Tibial artery (tissue), 4 donors: ENCODE measurements at regions not wholly inside any gene's neighbourhood (a gene's known extent, or its start where the extent isn't known, plus 50 kb on each side); places are given as distances from the start of the nearest gene placed in this dataset.
A peak's percentile ranks its signal among the peaks of the same experiment; 100 is the strongest.

Experiments
- DNase-seq, 2 donors: peaks; one replicate each; pipeline ENCODE4 v3.0.0-alpha.2; 2019
- H3K27ac ChIP-seq, 2 donors: fragments of 200-600 bp; sonication (generic) in 1 of 2; 1 replicate in 1 of 2; 2 replicates in 1 of 2; pipeline ENCODE4 v1.5.1; 2018 to 2019; ENCODE audit warnings: mild to moderate bottlenecking in 1 of 2
- H3K27me3 ChIP-seq, 2 donors: fragments of 200-600 bp; sonication (generic) in 1 of 2; one replicate each; pipeline versions ENCODE4 v1.5.1 to v1.6.0; 2016 to 2019
- H3K36me3 ChIP-seq, 3 donors: fragments of 200-600 bp; sonication (generic) in 2 of 3; one replicate each; pipeline ENCODE4 v1.5.1; 2016 to 2019; ENCODE audit warnings: mild to moderate bottlenecking in 2 of 3
- H3K4me1 ChIP-seq, 4 donors: fragments of 200-600 bp; sonication (generic) in 2 of 4; 1 replicate in 3 of 4; 2 replicates in 1 of 4; pipeline ENCODE4 v1.5.1; 2016 to 2019
- H3K4me3 ChIP-seq, 2 donors: fragments of 200-600 bp; sonication (generic) in 1 of 2; 1 replicate in 1 of 2; 2 replicates in 1 of 2; pipeline ENCODE4 v1.5.1; 2018 to 2019; ENCODE audit warnings: mild to moderate bottlenecking in 2 of 2
- H3K9me3 ChIP-seq, 3 donors: fragments of 200-600 bp; sonication (generic) in 1 of 3; one replicate each; pipeline ENCODE4 v1.5.1; 2016 to 2019
- CTCF ChIP-seq, 2 experiments: fragments of 200-600 bp in 1 of 2; fragments of 450-650 bp in 1 of 2; IDR thresholded peaks; one replicate each; pipeline ENCODE4 v1.5.1; 2017 to 2019; ENCODE audit warnings: antibody characterized with exemption in 2 of 2, mild to moderate bottlenecking in 1 of 2, moderate library complexity in 1 of 2
- intact Hi-C: fragments of 100-400 bp; cut with DNase I; formaldehyde crosslinking; loops from one replicate; pipeline ENCODE4 v1.15.0; 2023; ENCODE audit warnings: low total_unique reads

- Histone ChIP-seq H3K9me3 (no peaks in the 10 kb centered on the region), H3K27me3 (peaks cover 6 to 90% of the 10 kb centered on the region in 2 donors), H3K4me1 (peaks cover 0 to 54% (median 44%) of the 10 kb centered on the region in 4 donors), H3K36me3 (no peaks in the 10 kb centered on the region), H3K4me3 (peak overlapping the region; percentile 38 to 52), H3K27ac (no peak overlapping the region)
- intact Hi-C loops = loop anchor here (10.0 kb wide), 1 partner anchor 1688 kb away; no protein-coding TSS in a partner anchor
- no peak for DNase-seq
- no peak for TF ChIP-seq CTCF (IDR thresholded peaks at IDR 0.05)
Measured at GRCh38 chr5:50967009-50967562, 300.6 kb downstream of the PARP8 start.

GRCh38 chr5:50967563-50968355 is 301.3 kb downstream of the PARP8 start:
- intact Hi-C loops = loop anchor here (10.0 kb wide), 1 partner anchor 1687 kb away; no protein-coding TSS in a partner anchor
- Histone ChIP-seq H3K4me3 (peak overlapping the region; percentile 38 to 52), H3K9me3 (no peaks in the 10 kb centered on the region), H3K36me3 (no peaks in the 10 kb centered on the region), H3K4me1 (peaks cover 0 to 52% (median 44%) of the 10 kb centered on the region in 4 donors), H3K27me3 (peaks cover 6 to 88% of the 10 kb centered on the region in 2 donors), H3K27ac (no peak overlapping the region)
- no peak for DNase-seq
- no peak for TF ChIP-seq CTCF (IDR thresholded peaks at IDR 0.05)

- Histone ChIP-seq H3K27me3 (peaks cover 6 to 84% of the 10 kb centered on the region in 2 donors), H3K36me3 (no peaks in the 10 kb centered on the region), H3K27ac (no peak overlapping the region), H3K4me1 (peaks cover 0 to 45% (median 38%) of the 10 kb centered on the region in 4 donors), H3K4me3 (peak overlapping the region; percentile 21 to 52), H3K9me3 (no peaks in the 10 kb centered on the region)
- no peak for DNase-seq
- intact Hi-C loops = loop anchor here (10.0 kb wide), 1 partner anchor 1686 kb away; no protein-coding TSS in a partner anchor
- TF ChIP-seq CTCF (IDR thresholded peaks at IDR 0.05) = no peak
Measured at GRCh38 chr5:50968356-50969149, 302.1 kb downstream of the PARP8 start.

GRCh38 chr5:50969151-50970031 is 303.0 kb downstream of the PARP8 start:
- intact Hi-C loops = loop anchor here (10.0 kb wide), 1 partner anchor 1685 kb away; no protein-coding TSS in a partner anchor
- peaks cover 6 to 77% of the 10 kb centered on the region in 2 donors for H3K27me3 ChIP-seq

More at GRCh38 chr5:50969151-50970031, 303.0 kb downstream of the PARP8 start:
- peaks cover 0 to 36% (median 30%) of the 10 kb centered on the region in 4 donors for H3K4me1 ChIP-seq
- no peak overlapping the region for H3K27ac ChIP-seq
- no peaks in the 10 kb centered on the region for H3K9me3 ChIP-seq
- H3K36me3 ChIP-seq = no peaks in the 10 kb centered on the region
- TF ChIP-seq CTCF (IDR thresholded peaks at IDR 0.05) = no peak
- H3K4me3 ChIP-seq = peak overlapping the region; percentile 21 to 52
- DNase-seq = no peak
